Fibroblast of mammary gland (primary cell): ENCODE measurements at regions not wholly inside any gene's neighbourhood (a gene's known extent, or its start where the extent isn't known, plus 50 kb on each side); places are given as distances from the start of the nearest gene placed in this dataset.

Experiments used
- DNase-seq: peaks from one replicate; pipeline ENCODE4 v3.0.0-alpha.2; 2010; ENCODE audit warnings: low read depth
- H3K4me3 ChIP-seq: 2 replicates; pipeline ENCODE4 v1.5.1; 2011; ENCODE audit warnings: low read depth, mild to moderate bottlenecking, low read length, moderate library complexity; ENCODE audit not compliant: control insufficient read depth
- CTCF ChIP-seq: conservative IDR thresholded peaks from 2 replicates; pipeline ENCODE4 v1.5.1; 2011; ENCODE audit warnings: low read depth, low read length, inconsistent platforms; ENCODE audit not compliant: control insufficient read depth, insufficient read depth

DNA sequence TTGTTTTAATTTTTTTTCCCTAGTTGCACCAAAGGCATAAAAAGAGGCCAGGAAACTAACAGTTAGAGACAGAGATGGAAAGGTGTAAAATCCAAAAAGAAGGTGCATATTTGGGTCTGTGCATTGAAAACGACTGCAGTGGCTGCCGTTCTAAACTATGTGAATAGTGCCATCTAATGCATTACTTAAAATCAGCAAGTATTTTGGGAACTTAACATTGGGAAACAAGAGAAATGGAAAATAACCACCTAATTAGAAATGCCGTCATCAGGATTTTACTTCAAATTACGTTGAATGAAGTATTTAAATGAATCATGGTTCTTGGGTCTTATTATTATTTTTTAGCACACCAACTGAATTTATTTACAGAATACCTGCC, 189.5 kb upstream of the MIR17HG start:
- no peak overlapping the region for H3K4me3 ChIP-seq
- no peak for TF ChIP-seq CTCF
- DNase-seq: no peak

DNA sequence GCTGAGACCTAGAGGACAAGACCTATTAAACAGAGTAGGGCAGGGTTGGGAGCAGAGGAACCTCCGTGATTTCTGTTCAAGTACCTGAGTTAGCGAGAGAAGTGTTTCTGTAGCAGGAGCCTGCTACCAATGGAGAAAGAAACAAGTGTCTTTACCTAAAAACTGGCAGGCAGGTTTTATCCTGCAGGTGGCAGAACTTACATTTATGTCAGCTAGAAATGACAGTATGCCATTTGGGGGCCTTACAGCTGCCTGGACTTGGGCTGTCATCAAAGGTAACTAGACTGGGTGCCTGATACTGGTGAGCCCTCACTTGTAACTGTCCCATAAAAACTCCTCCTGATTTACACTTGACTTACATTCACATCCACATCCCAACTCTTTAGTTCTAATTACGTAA, 185.3 kb upstream of the MIR17HG start:
- H3K4me3 ChIP-seq: no peak overlapping the region
- TF ChIP-seq CTCF: no peak
- no peak for DNase-seq

DNA sequence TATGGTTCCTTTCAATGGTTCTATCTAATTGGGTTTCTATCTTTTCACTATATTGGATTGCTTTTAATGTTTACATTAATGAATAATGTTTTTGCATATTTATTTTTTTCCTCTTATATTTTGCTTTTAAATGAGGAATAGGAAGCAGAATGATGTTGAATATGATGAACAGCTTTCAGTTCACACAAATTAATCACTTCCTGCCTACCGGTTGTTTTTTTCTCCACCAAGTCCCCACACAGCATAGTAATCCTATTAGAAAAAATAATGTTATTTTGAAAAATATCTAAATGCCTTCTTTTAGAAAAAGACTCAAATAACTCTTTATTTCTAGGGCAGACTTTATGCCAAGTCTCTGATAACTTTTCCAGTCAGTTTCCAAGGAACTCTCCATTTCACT, 184.9 kb upstream of the MIR17HG start:
- no peak overlapping the region for H3K4me3 ChIP-seq
- DNase-seq: no peak
- TF ChIP-seq CTCF: no peak

- TF ChIP-seq CTCF: no peak
- DNase-seq: no peak
- no peak overlapping the region for H3K4me3 ChIP-seq
Observed at GRCh38 chr13:91165758-91166157, 181.7 kb upstream of the MIR17HG start.

DNA sequence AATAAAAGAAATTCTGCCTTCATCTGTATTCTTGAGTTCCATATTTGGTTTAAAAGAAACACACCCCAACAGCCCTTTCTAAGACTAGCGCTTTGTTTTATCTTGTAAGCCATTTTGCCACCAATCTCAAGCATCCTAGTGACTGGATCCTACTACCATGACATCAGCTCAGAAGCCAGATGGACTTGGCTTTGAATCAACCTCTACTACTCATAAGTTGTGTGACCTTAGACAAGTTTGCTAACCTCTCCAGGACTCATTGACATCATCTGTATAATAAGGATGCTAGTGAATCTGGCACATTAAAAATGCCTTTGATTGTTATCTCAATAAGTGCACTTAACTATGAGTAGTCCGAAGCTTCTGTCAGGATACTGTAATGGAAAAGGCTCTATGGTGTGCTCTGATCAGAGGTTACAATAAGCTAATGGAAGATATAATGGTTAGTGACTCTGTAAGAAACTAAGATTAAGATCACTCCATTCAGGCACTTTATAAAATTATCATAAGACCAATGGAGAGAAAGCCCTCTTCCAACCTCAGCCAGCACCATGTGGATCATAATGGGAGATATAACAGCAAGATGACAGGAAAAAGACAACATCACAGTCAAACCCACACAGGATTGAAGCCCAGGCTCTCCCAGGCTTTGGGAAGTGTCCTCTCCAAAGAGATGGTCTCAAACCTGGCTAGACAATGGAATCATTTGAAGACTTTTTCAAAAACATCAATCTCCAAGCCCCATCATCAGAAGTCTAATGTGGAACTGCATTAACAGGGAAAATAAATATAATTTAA, 180.6 kb upstream of the MIR17HG start:
- H3K4me3 ChIP-seq: no peak overlapping the region
- TF ChIP-seq CTCF: no peak
- DNase-seq: no peak

DNA sequence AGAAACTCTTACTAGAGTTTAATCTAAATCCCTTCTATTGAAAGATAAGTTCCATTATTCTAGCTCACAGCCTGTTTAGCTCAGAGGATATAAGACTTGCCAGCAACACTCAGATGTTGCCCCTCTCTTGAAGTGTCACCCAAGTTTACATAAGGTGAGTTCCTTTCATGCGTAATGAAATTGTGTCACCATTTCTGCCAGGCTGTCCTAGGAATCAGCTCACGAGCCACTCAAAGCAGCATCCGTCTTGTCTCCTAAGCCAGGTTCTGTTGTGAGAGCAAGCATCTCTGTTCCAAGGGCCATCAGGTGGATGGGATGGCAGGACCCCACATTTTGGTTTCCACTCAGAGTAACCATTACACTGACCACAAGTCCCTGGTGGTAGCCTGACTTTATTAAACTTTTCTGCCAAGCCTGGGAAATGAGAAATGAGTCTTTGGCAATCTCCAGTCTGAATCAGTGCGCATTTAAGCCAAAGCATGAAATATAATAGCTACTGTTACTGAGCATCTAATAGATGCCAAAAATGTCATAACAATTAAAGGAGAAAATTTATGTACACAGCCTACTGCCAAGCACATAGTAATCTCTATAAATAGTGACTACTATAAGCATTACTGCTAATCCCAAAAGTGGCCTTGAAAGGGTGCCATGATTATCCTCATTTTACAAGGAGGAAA, 179.6 kb upstream of the MIR17HG start:
- no peak for TF ChIP-seq CTCF
- no peak for DNase-seq
- no peak overlapping the region for H3K4me3 ChIP-seq
